GM13976 (cell line): ENCODE measurements at regions not wholly inside any gene's neighbourhood (a gene's known extent, or its start where the extent isn't known, plus 50 kb on each side); places are given as distances from the start of the nearest gene placed in this dataset.
"Not testable (repeated sequence)": the region's sequence is repeated elsewhere in the genome, so short reads cannot be mapped to it uniquely, and the experiment has no call there.

Experiments
- DNase-seq: peaks from one replicate; pipeline ENCODE4 v3.0.0; 2012; ENCODE audit warnings: low spot score
- CTCF ChIP-seq: IDR thresholded peaks from 2 replicates; pipeline ENCODE4 v1.5.1; 2012; ENCODE audit warnings: borderline replicate concordance, mild to moderate bottlenecking; ENCODE audit not compliant: insufficient read depth; ENCODE audit errors: extremely low read depth, missing control alignments, control extremely low read depth
- in situ Hi-C: fragments of 300-500 bp; cut with MboI; formaldehyde crosslinking; loops from one replicate; pipeline ENCODE4 v1.12.0; 2022; ENCODE audit warnings: low sequenced_read_pairs, mixed read lengths, inconsistent platforms; ENCODE audit not compliant: unreplicated experiment

GRCh38 chr6:150756173-150756572 lies 109.3 kb upstream of the MTHFD1L start:
- no peak for DNase-seq
- no peak for TF ChIP-seq CTCF
- in situ Hi-C loops: no loop called here

DNA sequence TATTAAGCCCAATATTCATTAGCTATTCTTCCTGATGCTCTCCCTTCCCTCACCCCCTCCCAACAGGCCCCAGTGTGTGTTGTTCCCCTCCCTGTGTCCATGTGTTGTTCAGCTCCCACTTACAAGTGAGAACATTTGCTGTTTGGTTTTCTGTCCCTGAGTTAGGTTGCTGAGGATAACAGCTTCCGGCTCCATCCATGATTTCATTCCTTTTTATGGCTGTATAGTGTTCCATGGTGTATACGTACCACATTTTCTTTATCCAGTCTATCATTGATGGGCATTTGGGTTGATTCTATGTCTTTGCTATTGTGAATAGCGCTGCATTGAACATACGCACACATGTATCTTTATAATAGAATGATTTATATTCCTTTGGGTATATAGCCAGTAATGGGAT lies 107.7 kb upstream of the MTHFD1L start:
- in situ Hi-C loops, DNase-seq: not testable (repeated sequence)

DNA sequence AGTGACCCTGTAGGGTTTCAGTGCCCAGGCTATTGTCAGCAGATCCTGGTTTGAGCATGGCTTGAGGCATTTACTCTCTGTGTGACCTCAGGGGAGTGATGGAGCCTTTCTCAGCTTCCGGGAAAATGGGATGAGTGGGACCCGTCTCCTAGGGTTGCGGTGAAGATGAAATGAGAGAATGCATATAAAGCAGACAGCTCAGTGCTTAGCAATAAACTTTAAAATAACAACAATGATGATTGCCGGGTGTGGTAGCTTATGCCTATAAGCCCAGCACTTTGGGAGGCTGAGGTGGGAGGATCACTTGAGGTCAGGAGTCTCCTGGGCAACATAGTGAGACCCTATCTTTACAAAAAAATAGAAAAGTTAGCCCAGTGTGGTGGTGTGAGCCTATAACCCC lies 106.0 kb upstream of the MTHFD1L start:
- no peak for TF ChIP-seq CTCF
- DNase-seq: no peak
- in situ Hi-C loops: no loop called here

DNA sequence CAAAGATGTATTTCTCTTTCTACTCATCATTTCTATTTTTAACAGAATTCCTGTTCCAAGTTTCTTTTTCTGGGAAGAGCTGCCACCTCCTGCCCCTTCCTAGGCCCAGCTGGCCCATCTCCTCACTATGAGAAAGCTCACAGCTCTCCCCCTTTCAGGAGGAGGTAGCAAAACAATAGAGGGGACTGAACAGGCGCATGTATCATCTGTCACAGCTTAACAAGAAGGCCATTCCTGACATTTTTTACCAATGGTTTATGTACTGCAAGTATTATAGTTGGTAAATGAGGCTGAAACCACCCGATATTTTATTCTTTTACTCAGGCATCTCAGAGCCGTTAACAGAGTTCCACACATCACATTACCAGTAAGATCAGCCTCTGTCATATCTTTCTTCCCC lies 103.7 kb upstream of the MTHFD1L start:
- in situ Hi-C loops: no loop called here
- no peak for TF ChIP-seq CTCF
- no peak for DNase-seq

DNA sequence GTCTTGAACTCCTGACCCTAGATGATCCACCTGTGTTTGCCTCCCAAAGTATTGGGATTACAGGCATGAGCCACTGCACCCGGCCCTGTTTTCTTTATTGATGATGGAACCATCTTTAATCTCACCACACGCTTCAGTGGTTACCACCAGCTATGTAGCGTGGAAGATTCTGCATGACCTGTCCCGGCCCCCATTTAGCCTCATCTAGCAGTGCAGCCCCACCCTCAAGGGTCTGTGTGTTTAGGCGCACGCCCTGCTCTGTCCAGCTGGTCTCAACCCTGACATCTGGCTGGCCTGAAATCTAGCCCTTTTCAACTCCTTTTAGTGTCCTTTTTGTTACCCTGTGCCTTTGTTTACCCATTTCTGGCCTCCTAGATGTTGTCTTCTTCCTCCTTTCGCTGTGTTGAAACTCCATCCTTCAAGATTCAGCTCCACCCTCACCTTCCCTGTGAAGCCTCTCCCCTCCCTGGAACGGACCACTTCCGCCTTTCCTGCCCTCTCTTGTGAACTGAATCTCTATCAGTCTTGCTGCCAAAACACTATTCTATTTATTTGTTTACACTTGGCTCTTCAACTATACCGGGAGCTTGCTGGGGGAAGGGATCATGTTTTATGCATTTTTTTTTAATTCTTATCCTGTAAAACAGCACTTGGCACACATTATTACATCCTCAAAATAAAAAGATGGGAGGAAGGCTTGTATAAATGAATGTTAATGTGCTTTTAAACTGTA lies 101.0 kb upstream of the MTHFD1L start:
- TF ChIP-seq CTCF: no peak
- in situ Hi-C loops: no loop called here
- DNase-seq: no peak

GRCh38 chr6:150765067-150765764 lies 100.3 kb upstream of the MTHFD1L start:
- no peak for DNase-seq
- in situ Hi-C loops: no loop called here
- no peak for TF ChIP-seq CTCF
